H1 (cell line): ENCODE measurements at regions not wholly inside any gene's neighbourhood (a gene's known extent, or its start where the extent isn't known, plus 50 kb on each side); places are given as distances from the start of the nearest gene placed in this dataset.

Source experiments
- CBX8 ChIP-seq: fragments of 300-800, 300-1000 bp; sonication (generic); IDR thresholded peaks from 2 replicates; pipeline ENCODE4 v1.7.1; 2016; ENCODE audit warnings: low read depth, low read length, borderline replicate concordance
- CTCF ChIP-seq, 3 experiments: IDR thresholded peaks; 1 replicate in 2 of 3; 2 replicates in 1 of 3; pipeline versions ENCODE4 v1.5.1 to v1.6.1; 2011; ENCODE audit warnings: low read length in 3 of 3, mild to moderate bottlenecking in 3 of 3, inconsistent platforms in 2 of 3, low read depth in 1 of 3, moderate library complexity in 1 of 3; ENCODE audit not compliant: insufficient read depth in 1 of 3; ENCODE audit errors: control extremely low read depth in 1 of 3
- GABPA ChIP-seq: IDR thresholded peaks from 2 replicates; pipeline ENCODE4 v1.6.1; 2011; ENCODE audit warnings: mild to moderate bottlenecking, low read length, moderate library complexity, borderline replicate concordance; ENCODE audit not compliant: insufficient read depth
- RAD21 ChIP-seq, 2 experiments: IDR thresholded peaks in 1 of 2; conservative IDR thresholded peaks in 1 of 2; 2 replicates each; pipeline ENCODE4 v1.6.1; 2011; ENCODE audit warnings: low read depth in 2 of 2, low read length in 2 of 2, improper control_type of control experiment in 1 of 2, inconsistent platforms in 1 of 2, mild to moderate bottlenecking in 1 of 2, moderate library complexity in 1 of 2
- RXRA ChIP-seq: IDR thresholded peaks from 2 replicates; pipeline ENCODE4 v1.6.1; 2011; ENCODE audit warnings: low read depth, mild to moderate bottlenecking, low read length, moderate library complexity; ENCODE audit not compliant: insufficient read depth
- TAF7 ChIP-seq: optimal IDR thresholded peaks from 2 replicates; pipeline ENCODE3; 2011; ENCODE audit warnings: low read depth, mild to moderate bottlenecking, inconsistent platforms, low read length, moderate library complexity, borderline replicate concordance

DNA sequence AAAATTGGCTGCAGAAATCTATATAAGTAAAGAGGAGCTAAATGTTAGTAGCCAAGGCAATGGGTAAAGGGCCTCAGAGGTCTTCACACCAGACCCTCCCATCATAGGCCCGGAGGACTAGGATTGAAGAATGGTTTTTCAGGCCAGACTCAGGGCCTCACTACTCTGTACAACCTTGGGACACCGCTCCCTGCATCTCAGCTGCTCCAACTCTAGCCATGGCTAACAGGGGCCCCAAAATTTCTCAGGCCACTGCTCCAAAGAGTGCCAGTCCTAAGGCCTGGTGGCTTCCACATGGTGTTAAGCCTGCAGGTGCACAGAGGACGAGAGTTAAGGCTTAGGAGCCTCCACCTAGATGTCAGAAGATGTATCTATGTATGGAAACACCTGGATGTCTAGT, 155.5 kb upstream of the MGAT4C start (continued):
- TF ChIP-seq CTCF (IDR thresholded peaks at IDR 0.05; ENCODE audit: control extremely low read depth in 1 of 3, insufficient read depth in 1 of 3, low read depth in 1 of 3, low read length in 3 of 3) (no peak), RAD21 (IDR thresholded peaks at IDR 0.05 in 1 of 2, conservative IDR thresholded peaks at IDR 0.05 in 1 of 2; ENCODE audit: low read depth in 2 of 2, low read length in 2 of 2) (no peak), GABPA (no peak), CBX8 (no peak), TAF7 (no peak), RXRA (no peak)
